Endodermal cell (in vitro differentiated cells): ENCODE measurements at regions not wholly inside any gene's neighbourhood (a gene's known extent, or its start where the extent isn't known, plus 50 kb on each side); places are given as distances from the start of the nearest gene placed in this dataset.
A peak's percentile ranks its signal among the peaks of the same experiment; 100 is the strongest.
"Not testable (repeated sequence)": the region's sequence is repeated elsewhere in the genome, so short reads cannot be mapped to it uniquely, and the experiment has no call there.

ENCODE experiments used
- DNase-seq: peaks from one replicate; pipeline ENCODE4 v3.0.0-alpha.2; 2017
- H3K27ac ChIP-seq: 2 replicates; pipeline ENCODE4 v1.5.1; 2013; ENCODE audit warnings: mild to moderate bottlenecking, low read depth, low read length, moderate library complexity
- H3K27me3 ChIP-seq: 2 replicates; pipeline ENCODE4 v1.6.1; 2013; ENCODE audit warnings: mild to moderate bottlenecking, low read length, moderate library complexity; ENCODE audit not compliant: insufficient read depth, control insufficient read depth, poor library complexity, severe bottlenecking
- H3K36me3 ChIP-seq: 2 replicates; pipeline ENCODE4 v1.7.0; 2013; ENCODE audit warnings: mild to moderate bottlenecking, low read length, moderate library complexity; ENCODE audit not compliant: control insufficient read depth, insufficient read depth
- H3K4me1 ChIP-seq: one replicate; pipeline ENCODE4 v1.7.0; 2013; ENCODE audit warnings: low read length; ENCODE audit not compliant: control insufficient read depth, insufficient read depth
- H3K4me3 ChIP-seq: 2 replicates; pipeline ENCODE4 v1.5.1; 2013; ENCODE audit warnings: mild to moderate bottlenecking, low read length, moderate library complexity
- H3K9ac ChIP-seq: 2 replicates; pipeline ENCODE4 v1.6.1; 2013; ENCODE audit warnings: mild to moderate bottlenecking, low read length, moderate library complexity; ENCODE audit not compliant: poor library complexity, severe bottlenecking; ENCODE audit errors: extremely low read depth
- H3K9me3 ChIP-seq: 2 replicates; pipeline ENCODE4 v1.6.1; 2013; ENCODE audit warnings: mild to moderate bottlenecking, low read length, moderate library complexity; ENCODE audit not compliant: control insufficient read depth
- H3K27ac Mint-ChIP-seq: 2 replicates; pipeline ENCODE4 v1.8.0; 2020; ENCODE audit warnings: mixed read lengths
- H3K27me3 Mint-ChIP-seq: 2 replicates; pipeline ENCODE4 v1.8.0; 2021; ENCODE audit warnings: mild to moderate bottlenecking, mixed read lengths; ENCODE audit not compliant: insufficient read depth
- H3K36me3 Mint-ChIP-seq: 2 replicates; pipeline ENCODE4 v1.8.0; 2020; ENCODE audit warnings: low read depth, mixed read lengths
- H3K4me1 Mint-ChIP-seq: 2 replicates; pipeline ENCODE4 v1.8.0; 2020; ENCODE audit warnings: mixed read lengths
- H3K4me3 Mint-ChIP-seq: 2 replicates; pipeline ENCODE4 v1.8.0; 2020; ENCODE audit warnings: mild to moderate bottlenecking, moderate library complexity, mixed read lengths
- H3K9me3 Mint-ChIP-seq: 2 replicates; pipeline ENCODE4 v1.8.0; 2020; ENCODE audit warnings: mild to moderate bottlenecking, mixed read lengths
- WGBS, 2 experiments: methylation state at CpG; one replicate each; pipeline versions ENCODE4 v1.1.5 to v1.1.7; 2013; ENCODE audit warnings: missing lambda C conversion rate in 2 of 2, mixed read lengths in 1 of 2; ENCODE audit not compliant: insufficient coverage in 1 of 2, insufficient read length in 1 of 2; 5-methylcytosine and 5-hydroxymethylcytosine counted together
- TF ChIP-seq, protein P1 (sequence below): fragments of 200-600 bp; sonication (generic); conservative IDR thresholded peaks from 2 replicates; pipeline ENCODE4 v1.5.0; 2021; ENCODE audit warnings: antibody characterized with exemption, mild to moderate bottlenecking

- H3K27ac ChIP-seq: no peak overlapping the region
- no peak overlapping the region for H3K9ac ChIP-seq
- H3K36me3 ChIP-seq: no peaks in the 10 kb centered on the region
- H3K4me3 ChIP-seq: no peak overlapping the region
- 82 to 100% methylated on average over 1 to 3 of the region's 3 CpGs for WGBS, 2 experiments
- H3K27me3 Mint-ChIP-seq: no peaks in the 10 kb centered on the region
- TF ChIP-seq, protein P1, sequence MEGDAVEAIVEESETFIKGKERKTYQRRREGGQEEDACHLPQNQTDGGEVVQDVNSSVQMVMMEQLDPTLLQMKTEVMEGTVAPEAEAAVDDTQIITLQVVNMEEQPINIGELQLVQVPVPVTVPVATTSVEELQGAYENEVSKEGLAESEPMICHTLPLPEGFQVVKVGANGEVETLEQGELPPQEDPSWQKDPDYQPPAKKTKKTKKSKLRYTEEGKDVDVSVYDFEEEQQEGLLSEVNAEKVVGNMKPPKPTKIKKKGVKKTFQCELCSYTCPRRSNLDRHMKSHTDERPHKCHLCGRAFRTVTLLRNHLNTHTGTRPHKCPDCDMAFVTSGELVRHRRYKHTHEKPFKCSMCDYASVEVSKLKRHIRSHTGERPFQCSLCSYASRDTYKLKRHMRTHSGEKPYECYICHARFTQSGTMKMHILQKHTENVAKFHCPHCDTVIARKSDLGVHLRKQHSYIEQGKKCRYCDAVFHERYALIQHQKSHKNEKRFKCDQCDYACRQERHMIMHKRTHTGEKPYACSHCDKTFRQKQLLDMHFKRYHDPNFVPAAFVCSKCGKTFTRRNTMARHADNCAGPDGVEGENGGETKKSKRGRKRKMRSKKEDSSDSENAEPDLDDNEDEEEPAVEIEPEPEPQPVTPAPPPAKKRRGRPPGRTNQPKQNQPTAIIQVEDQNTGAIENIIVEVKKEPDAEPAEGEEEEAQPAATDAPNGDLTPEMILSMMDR: no peak
- no peak overlapping the region for H3K27ac Mint-ChIP-seq
- no peaks in the 10 kb centered on the region for H3K36me3 Mint-ChIP-seq
- H3K9me3 ChIP-seq: no peaks in the 10 kb centered on the region
- no peak overlapping the region for H3K4me3 Mint-ChIP-seq
- H3K4me1 Mint-ChIP-seq: no peaks in the 10 kb centered on the region
- DNase-seq: no peak
- H3K4me1 ChIP-seq: no peaks in the 10 kb centered on the region
- peaks cover 2% of the 10 kb centered on the region for H3K9me3 Mint-ChIP-seq
- H3K27me3 ChIP-seq: no peaks in the 10 kb centered on the region
Measured at GRCh38 chrX:8043121-8043520, 115.9 kb upstream of the PNPLA4 start.

DNA sequence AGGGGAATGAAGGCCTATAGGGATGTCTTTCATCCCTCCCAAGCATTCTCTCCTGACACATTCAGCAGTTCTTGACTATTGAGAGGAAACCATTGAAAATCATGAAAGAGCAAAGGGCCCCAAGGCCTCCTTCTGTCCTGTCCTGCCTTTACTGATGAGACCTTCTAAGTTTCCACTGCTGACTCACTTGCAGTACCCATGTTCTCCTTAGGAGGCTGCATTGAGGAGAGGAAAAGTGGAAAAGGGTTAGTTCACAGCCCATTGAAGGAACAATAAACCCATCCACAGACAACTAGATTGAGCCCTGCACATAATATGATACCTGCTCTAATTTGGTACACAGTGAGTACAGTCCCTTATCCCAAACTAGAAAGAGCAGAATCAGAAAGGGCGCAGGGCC lies 115.1 kb upstream of the PNPLA4 start:
- Histone ChIP-seq H3K9ac (no peak overlapping the region), H3K4me1 (no peaks in the 10 kb centered on the region), H3K27me3 (no peaks in the 10 kb centered on the region), H3K9me3 (no peaks in the 10 kb centered on the region), H3K36me3 (no peaks in the 10 kb centered on the region), H3K27ac (no peak overlapping the region), H3K4me3 (no peak overlapping the region)
- TF ChIP-seq, protein P1: peak; percentile 72
- Mint-ChIP-seq H3K4me1 (no peaks in the 10 kb centered on the region), H3K36me3 (no peaks in the 10 kb centered on the region), H3K27ac (no peak overlapping the region), H3K9me3 (peaks cover 2% of the 10 kb centered on the region), H3K4me3 (no peak overlapping the region), H3K27me3 (no peaks in the 10 kb centered on the region)
- peak; percentile 59 for DNase-seq
- WGBS, 2 experiments: 100% methylated on average over 1 of the region's 1 CpG; no CpG with 5 or more reads in 1 of the 2 experiments

DNA sequence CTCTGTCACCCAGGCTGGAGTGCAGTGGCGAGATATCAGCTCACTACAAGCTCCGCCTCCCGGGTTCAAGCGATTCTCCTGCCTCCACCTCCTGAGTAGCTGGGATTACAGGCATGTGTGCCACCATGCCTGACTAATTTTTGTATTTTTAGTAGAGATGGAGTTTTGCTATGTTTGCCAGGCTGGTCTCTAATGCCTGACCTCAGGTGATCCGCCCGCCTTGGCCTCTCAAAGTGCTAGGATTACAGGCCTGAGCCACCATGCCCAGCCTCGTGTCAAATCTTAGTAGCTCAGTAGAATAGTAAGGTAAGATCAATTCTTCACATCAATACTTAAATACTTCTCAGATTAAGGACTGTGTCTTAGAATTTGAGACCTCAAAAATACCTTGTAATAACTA lies 112.5 kb upstream of the PNPLA4 start:
- not testable (repeated sequence) for H3K4me1 ChIP-seq, H3K27me3 Mint-ChIP-seq, H3K27ac ChIP-seq, H3K9ac ChIP-seq, H3K9me3 Mint-ChIP-seq, H3K9me3 ChIP-seq, H3K36me3 ChIP-seq, H3K27ac Mint-ChIP-seq, H3K36me3 Mint-ChIP-seq, DNase-seq, H3K4me3 Mint-ChIP-seq, H3K4me1 Mint-ChIP-seq, H3K4me3 ChIP-seq, H3K27me3 ChIP-seq
- WGBS, 2 experiments: 88% methylated on average over 6 of the region's 7 CpGs; no CpG with 5 or more reads in 1 of the 2 experiments
